Hepatocyte (in vitro differentiated cells): ENCODE measurements at regions not wholly inside any gene's neighbourhood (a gene's known extent, or its start where the extent isn't known, plus 50 kb on each side); places are given as distances from the start of the nearest gene placed in this dataset.
"Not testable (repeated sequence)": the region's sequence is repeated elsewhere in the genome, so short reads cannot be mapped to it uniquely, and the experiment has no call there.

Experiments
- DNase-seq: peaks from one replicate; pipeline ENCODE4 v3.0.0-alpha.2; 2016; ENCODE audit warnings: low spot score
- H2AFZ ChIP-seq: fragments of 200-600 bp; sonication (generic); 2 replicates; pipeline ENCODE4 v1.6.0; 2016; ENCODE audit warnings: antibody characterized with exemption, mild to moderate bottlenecking
- H3K27ac ChIP-seq: fragments of 200-600 bp; sonication (generic); 2 replicates; pipeline ENCODE4 v1.5.1; 2016; ENCODE audit warnings: mild to moderate bottlenecking
- H3K27me3 ChIP-seq: fragments of 200-600 bp; sonication (generic); 2 replicates; pipeline ENCODE4 v1.6.1; 2016
- H3K36me3 ChIP-seq: fragments of 200-600 bp; sonication (generic); replicated peaks from 2 replicates; pipeline ENCODE4 v1.5.1; 2016; ENCODE audit warnings: low read depth; ENCODE audit not compliant: insufficient read depth
- H3K4me1 ChIP-seq: fragments of 200-600 bp; sonication (generic); 2 replicates; pipeline ENCODE4 v1.5.1; 2016; ENCODE audit warnings: mild to moderate bottlenecking, moderate library complexity; ENCODE audit not compliant: insufficient read depth
- H3K4me2 ChIP-seq: fragments of 200-600 bp; sonication (generic); 2 replicates; pipeline ENCODE4 v1.6.0; 2016
- H3K4me3 ChIP-seq: fragments of 200-600 bp; sonication (generic); 2 replicates; pipeline ENCODE4 v1.5.1; 2016; ENCODE audit warnings: mild to moderate bottlenecking
- H3K79me2 ChIP-seq: fragments of 200-600 bp; sonication (generic); 2 replicates; pipeline ENCODE4 v1.6.0; 2017; ENCODE audit warnings: mild to moderate bottlenecking
- H3K9me2 ChIP-seq: fragments of 200-600 bp; sonication (generic); replicated peaks from 2 replicates; pipeline ENCODE4 v1.6.0; 2017; ENCODE audit warnings: mild to moderate bottlenecking; ENCODE audit not compliant: insufficient read depth
- H3K9me3 ChIP-seq: fragments of 200-600 bp; sonication (generic); 2 replicates; pipeline ENCODE4 v1.5.1; 2016; ENCODE audit warnings: low read depth, mild to moderate bottlenecking
- H4K20me1 ChIP-seq: fragments of 200-600 bp; sonication (generic); 2 replicates; pipeline ENCODE4 v1.6.0; 2016; ENCODE audit warnings: mild to moderate bottlenecking; ENCODE audit not compliant: insufficient read depth, poor library complexity, severe bottlenecking
- EZH2 ChIP-seq: fragments of 200-600 bp; sonication (generic); IDR thresholded peaks from 2 replicates; pipeline ENCODE4 v1.6.1; 2016; ENCODE audit warnings: antibody characterized with exemption, mild to moderate bottlenecking, borderline replicate concordance
- EZH2phosphoT487 ChIP-seq: fragments of 200-600 bp; sonication (generic); IDR thresholded peaks from one replicate; pipeline ENCODE4 v1.6.1; 2018; ENCODE audit warnings: antibody characterized with exemption, mild to moderate bottlenecking, low read depth, moderate library complexity; ENCODE audit not compliant: unreplicated experiment, severe bottlenecking
- WGBS: methylation state at CpG from one replicate; pipeline ENCODE4 v1.1.6; 2016; ENCODE audit warnings: low lambda C conversion rate; ENCODE audit errors: missing lambda C conversion rate; 5-methylcytosine and 5-hydroxymethylcytosine counted together
- TF ChIP-seq, protein P1 (sequence below): fragments of 200-600 bp; sonication (generic); IDR thresholded peaks from 2 replicates; pipeline ENCODE4 v1.5.1; 2016; ENCODE audit warnings: antibody characterized with exemption, mild to moderate bottlenecking; ENCODE audit not compliant: poor library complexity

GRCh38 chr11:37313266-37313665, 715.2 kb upstream of the RAG2 start:
- DNase-seq: no peak
- Histone ChIP-seq H4K20me1 (no peaks in the 10 kb centered on the region), H3K4me3 (no peak overlapping the region), H3K27me3 (no peaks in the 10 kb centered on the region), H3K9me3 (no peaks in the 10 kb centered on the region), H3K36me3 (no peaks in the 10 kb centered on the region), H3K4me1 (no peaks in the 10 kb centered on the region), H3K4me2 (no peak overlapping the region), H3K79me2 (no peaks in the 10 kb centered on the region), H3K9me2 (no peaks in the 10 kb centered on the region), H2AFZ (no peak overlapping the region), H3K27ac (no peak overlapping the region)
- 82% methylated on average over 2 of the region's 2 CpGs for WGBS
- no peak for TF ChIP-seq EZH2
- TF ChIP-seq, protein P1, sequence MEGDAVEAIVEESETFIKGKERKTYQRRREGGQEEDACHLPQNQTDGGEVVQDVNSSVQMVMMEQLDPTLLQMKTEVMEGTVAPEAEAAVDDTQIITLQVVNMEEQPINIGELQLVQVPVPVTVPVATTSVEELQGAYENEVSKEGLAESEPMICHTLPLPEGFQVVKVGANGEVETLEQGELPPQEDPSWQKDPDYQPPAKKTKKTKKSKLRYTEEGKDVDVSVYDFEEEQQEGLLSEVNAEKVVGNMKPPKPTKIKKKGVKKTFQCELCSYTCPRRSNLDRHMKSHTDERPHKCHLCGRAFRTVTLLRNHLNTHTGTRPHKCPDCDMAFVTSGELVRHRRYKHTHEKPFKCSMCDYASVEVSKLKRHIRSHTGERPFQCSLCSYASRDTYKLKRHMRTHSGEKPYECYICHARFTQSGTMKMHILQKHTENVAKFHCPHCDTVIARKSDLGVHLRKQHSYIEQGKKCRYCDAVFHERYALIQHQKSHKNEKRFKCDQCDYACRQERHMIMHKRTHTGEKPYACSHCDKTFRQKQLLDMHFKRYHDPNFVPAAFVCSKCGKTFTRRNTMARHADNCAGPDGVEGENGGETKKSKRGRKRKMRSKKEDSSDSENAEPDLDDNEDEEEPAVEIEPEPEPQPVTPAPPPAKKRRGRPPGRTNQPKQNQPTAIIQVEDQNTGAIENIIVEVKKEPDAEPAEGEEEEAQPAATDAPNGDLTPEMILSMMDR: no peak
- no peak for TF ChIP-seq EZH2phosphoT487

- H3K9me3 ChIP-seq: no peaks in the 10 kb centered on the region
- H2AFZ ChIP-seq: no peak overlapping the region
- DNase-seq: no peak
- H3K9me2 ChIP-seq: no peaks in the 10 kb centered on the region
- H4K20me1 ChIP-seq: no peaks in the 10 kb centered on the region
- H3K36me3 ChIP-seq: no peaks in the 10 kb centered on the region
- TF ChIP-seq, protein P1: no peak
- TF ChIP-seq EZH2phosphoT487 (no peak), EZH2 (no peak)
- H3K27ac ChIP-seq: no peak overlapping the region
- WGBS: 61% methylated on average over 1 of the region's 1 CpG
- no peaks in the 10 kb centered on the region for H3K79me2 ChIP-seq
- H3K4me3 ChIP-seq: no peak overlapping the region
- H3K4me2 ChIP-seq: no peak overlapping the region
- no peaks in the 10 kb centered on the region for H3K27me3 ChIP-seq
- H3K4me1 ChIP-seq: no peaks in the 10 kb centered on the region
Observed at GRCh38 chr11:37306563-37306962, 708.5 kb upstream of the RAG2 start.

DNA sequence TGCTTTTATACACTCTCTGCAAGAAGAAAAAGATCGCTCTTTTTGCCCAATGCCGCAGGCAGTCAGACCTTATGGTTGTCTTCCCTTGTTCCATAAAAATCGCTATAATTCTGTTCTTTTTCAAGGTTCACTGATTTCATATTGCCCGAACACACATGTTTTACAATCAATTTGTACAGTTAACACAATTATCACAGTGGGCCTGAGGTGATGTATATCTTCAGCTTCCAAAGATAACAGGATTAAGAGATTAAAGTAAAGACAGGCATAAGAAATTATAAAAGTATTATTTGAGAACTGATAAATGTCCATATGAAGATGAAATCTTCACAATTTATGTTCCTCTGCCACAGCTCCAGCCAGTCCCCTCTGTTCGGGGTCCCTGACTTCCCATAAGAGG, 703.4 kb upstream of the RAG2 start:
- H3K36me3 ChIP-seq, H3K9me2 ChIP-seq, H3K79me2 ChIP-seq, H3K4me2 ChIP-seq, H3K4me3 ChIP-seq, H3K27ac ChIP-seq, H4K20me1 ChIP-seq, H3K9me3 ChIP-seq, H3K27me3 ChIP-seq, H3K4me1 ChIP-seq, DNase-seq, H2AFZ ChIP-seq: not testable (repeated sequence)
- 92% methylated on average over 5 of the region's 5 CpGs for WGBS

DNA sequence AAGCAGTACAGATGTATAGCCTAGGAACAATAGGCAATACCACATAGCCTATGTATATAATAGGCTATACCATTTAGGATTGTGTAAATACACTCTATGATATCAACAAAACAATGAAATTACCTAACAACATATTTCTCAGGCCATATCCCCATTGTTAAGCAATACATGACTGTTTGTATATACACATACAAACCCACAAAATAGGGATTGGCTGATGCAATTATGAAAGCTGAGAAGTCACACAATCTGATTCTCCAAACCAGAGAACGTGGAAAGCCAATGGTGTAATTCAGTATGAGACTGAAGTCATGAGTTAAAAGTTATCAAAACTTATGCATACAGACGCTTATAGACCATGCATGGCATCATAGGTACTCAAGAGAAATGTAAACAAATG, 700.1 kb upstream of the RAG2 start:
- H3K4me2 ChIP-seq: no peak overlapping the region
- no peak overlapping the region for H3K4me3 ChIP-seq
- H3K79me2 ChIP-seq: no peaks in the 10 kb centered on the region
- DNase-seq: no peak
- H3K4me1 ChIP-seq: no peaks in the 10 kb centered on the region
- H2AFZ ChIP-seq: no peak overlapping the region
- no peaks in the 10 kb centered on the region for H3K36me3 ChIP-seq
- H3K9me3 ChIP-seq: peaks cover 4% of the 10 kb centered on the region
- H3K27ac ChIP-seq: no peak overlapping the region
- WGBS: 77% methylated on average over 2 of the region's 2 CpGs
- H4K20me1 ChIP-seq: no peaks in the 10 kb centered on the region
- TF ChIP-seq EZH2 (no peak), EZH2phosphoT487 (no peak)
- TF ChIP-seq, protein P1: no peak
- no peaks in the 10 kb centered on the region for H3K27me3 ChIP-seq
- no peaks in the 10 kb centered on the region for H3K9me2 ChIP-seq
